GM23248 (cell line): ENCODE measurements at regions not wholly inside any gene's neighbourhood (a gene's known extent, or its start where the extent isn't known, plus 50 kb on each side); places are given as distances from the start of the nearest gene placed in this dataset.

Experiments
- EZH2 ChIP-seq: fragments of 200-600 bp; sonication (generic); IDR thresholded peaks from 2 replicates; pipeline ENCODE4 v1.6.1; 2018; ENCODE audit warnings: antibody characterized with exemption, mild to moderate bottlenecking; ENCODE audit not compliant: insufficient read depth, poor library complexity, severe bottlenecking
- EZH2phosphoT487 ChIP-seq: fragments of 200-600 bp; sonication (generic); IDR thresholded peaks from 2 replicates; pipeline ENCODE4 v1.6.1; 2018; ENCODE audit warnings: antibody characterized with exemption, moderate library complexity, mild to moderate bottlenecking, low read depth; ENCODE audit not compliant: insufficient read depth

- TF ChIP-seq EZH2: no peak
- no peak for TF ChIP-seq EZH2phosphoT487
These were observed 421.4 kb downstream of the COG6 start for GRCh38 chr13:40076765-40077362.
